OCI-LY7 (cell line): ENCODE measurements at regions not wholly inside any gene's neighbourhood (a gene's known extent, or its start where the extent isn't known, plus 50 kb on each side); places are given as distances from the start of the nearest gene placed in this dataset. TPM values are rescaled to one million over a fixed set of nuclear protein-coding genes. Genes with fewer than 3 reads are reported as not detected.

Experiments
- BruUV-seq: library from RNA; stranded (reverse); fragments of 400-500 nt; replicated peaks from 2 replicates; lab custom pipeline; 2021; lab: Mats Ljungman, UMichigan
- CTCF ChIA-PET: fragments of 300-600 bp; sonication (Branson Sonifier 250); formaldehyde crosslinking; loops from one replicate; lab custom pipeline; 2022; ENCODE audit warnings: antibody characterized with exemption; ENCODE audit not compliant: unreplicated experiment; lab: Charles Lee
- POLR2A ChIA-PET: fragments of 300-600 bp; sonication (Branson Sonifier 250); formaldehyde crosslinking; loops from one replicate; lab custom pipeline; 2022; ENCODE audit warnings: antibody characterized with exemption; lab: Charles Lee
- DNase-seq: peaks from one replicate; pipeline ENCODE4 v3.0.0-alpha.2; 2015; ENCODE audit warnings: low spot score
- H2AFZ ChIP-seq: fragments of 200-600 bp; sonication (generic), shearing (Covaris generic); 2 replicates; pipeline ENCODE4 v1.6.1; 2014; ENCODE audit warnings: mild to moderate bottlenecking, antibody characterized with exemption, low read length, moderate library complexity
- H3K27ac ChIP-seq: fragments of 200-600 bp; sonication (generic); 2 replicates; pipeline ENCODE4 v1.5.1; 2014; ENCODE audit warnings: mixed run types, low read depth, mild to moderate bottlenecking, moderate library complexity, low read length, inconsistent platforms; ENCODE audit not compliant: poor library complexity, severe bottlenecking
- H3K36me3 ChIP-seq: fragments of 200-600 bp; sonication (generic); 2 replicates; pipeline ENCODE4 v1.6.1; 2014; ENCODE audit warnings: mild to moderate bottlenecking, antibody characterized with exemption, low read length, moderate library complexity, mixed read lengths; ENCODE audit not compliant: insufficient read depth
- H3K4me1 ChIP-seq: fragments of 200-600 bp; sonication (generic); 2 replicates; pipeline ENCODE4 v1.5.1; 2014; ENCODE audit warnings: mild to moderate bottlenecking, low read length; ENCODE audit not compliant: insufficient read depth, poor library complexity, severe bottlenecking
- H3K4me2 ChIP-seq: fragments of 200-600 bp; sonication (generic); 2 replicates; pipeline ENCODE4 v1.6.1; 2014; ENCODE audit warnings: mild to moderate bottlenecking, low read length
- H3K4me3 ChIP-seq: fragments of 200-600 bp; sonication (generic); 2 replicates; pipeline ENCODE4 v1.5.1; 2014; ENCODE audit warnings: mild to moderate bottlenecking, low read depth, low read length; ENCODE audit not compliant: poor library complexity, severe bottlenecking
- H3K79me2 ChIP-seq: fragments of 200-600 bp; sonication (generic); 2 replicates; pipeline ENCODE4 v1.6.1; 2016; ENCODE audit warnings: low read depth, mild to moderate bottlenecking, low read length, moderate library complexity, mixed read lengths; ENCODE audit not compliant: insufficient read depth
- H3K9me2 ChIP-seq: fragments of 200-600 bp; sonication (generic); 2 replicates; pipeline ENCODE4 v1.6.1; 2016; ENCODE audit warnings: mild to moderate bottlenecking, low read length, mixed read lengths; ENCODE audit not compliant: insufficient read depth
- H3K9me3 ChIP-seq: fragments of 200-600 bp; sonication (generic); 2 replicates; pipeline ENCODE4 v1.6.1; 2014; ENCODE audit warnings: mild to moderate bottlenecking, mixed run types, low read length, mixed read lengths
- H4K20me1 ChIP-seq: fragments of 200-600 bp; sonication (generic); 2 replicates; pipeline ENCODE4 v1.6.1; 2014; ENCODE audit warnings: mild to moderate bottlenecking, antibody characterized with exemption, low read length, moderate library complexity, mixed read lengths; ENCODE audit not compliant: insufficient read depth
- EZH2phosphoT487 ChIP-seq: fragments of 200-600 bp; sonication (generic); IDR thresholded peaks from 2 replicates; pipeline ENCODE4 v1.6.1; 2018; ENCODE audit warnings: low read depth, borderline replicate concordance, mild to moderate bottlenecking, mixed run types, antibody characterized with exemption, low read length, moderate library complexity, mixed read lengths
- intact Hi-C: fragments of 100-400 bp; cut with micrococcal nuclease; formaldehyde crosslinking; loops from one replicate; pipeline ENCODE4 v1.10.0; 2022; ENCODE audit not compliant: unreplicated experiment
- small RNA-seq: library from RNA; depleted of rRNA; stranded (forward); fragments of <200 nt; gene quantifications from one replicate; pipeline ENCODE3, GENCODE V24; 2014
- TF ChIP-seq, protein P1 (sequence below): fragments of 200-600 bp; sonication (generic); conservative IDR thresholded peaks from 2 replicates; pipeline ENCODE4 v1.5.1; 2014; ENCODE audit warnings: mild to moderate bottlenecking, antibody characterized with exemption, low read length, moderate library complexity, mixed read lengths

GRCh38 chr5:35281613-35282012, 51.3 kb upstream of the PRLR start:
- H3K4me3 ChIP-seq: no peak overlapping the region
- no peak overlapping the region for H2AFZ ChIP-seq
- no peaks in the 10 kb centered on the region for H3K9me3 ChIP-seq
- ChIA-PET CTCF (no interaction called here), POLR2A (no interaction called here)
- no peak overlapping the region for H3K4me2 ChIP-seq
- no peaks in the 10 kb centered on the region for H3K36me3 ChIP-seq
- BruUV-seq: no TSS peak
- intact Hi-C loops: no loop called here
- H3K4me1 ChIP-seq: no peaks in the 10 kb centered on the region
- DNase-seq: no peak
- no peaks in the 10 kb centered on the region for H3K9me2 ChIP-seq
- H3K27ac ChIP-seq: no peak overlapping the region
- H3K79me2 ChIP-seq: no peaks in the 10 kb centered on the region
- no peaks in the 10 kb centered on the region for H4K20me1 ChIP-seq
- no peak for TF ChIP-seq EZH2phosphoT487
- TF ChIP-seq, protein P1, sequence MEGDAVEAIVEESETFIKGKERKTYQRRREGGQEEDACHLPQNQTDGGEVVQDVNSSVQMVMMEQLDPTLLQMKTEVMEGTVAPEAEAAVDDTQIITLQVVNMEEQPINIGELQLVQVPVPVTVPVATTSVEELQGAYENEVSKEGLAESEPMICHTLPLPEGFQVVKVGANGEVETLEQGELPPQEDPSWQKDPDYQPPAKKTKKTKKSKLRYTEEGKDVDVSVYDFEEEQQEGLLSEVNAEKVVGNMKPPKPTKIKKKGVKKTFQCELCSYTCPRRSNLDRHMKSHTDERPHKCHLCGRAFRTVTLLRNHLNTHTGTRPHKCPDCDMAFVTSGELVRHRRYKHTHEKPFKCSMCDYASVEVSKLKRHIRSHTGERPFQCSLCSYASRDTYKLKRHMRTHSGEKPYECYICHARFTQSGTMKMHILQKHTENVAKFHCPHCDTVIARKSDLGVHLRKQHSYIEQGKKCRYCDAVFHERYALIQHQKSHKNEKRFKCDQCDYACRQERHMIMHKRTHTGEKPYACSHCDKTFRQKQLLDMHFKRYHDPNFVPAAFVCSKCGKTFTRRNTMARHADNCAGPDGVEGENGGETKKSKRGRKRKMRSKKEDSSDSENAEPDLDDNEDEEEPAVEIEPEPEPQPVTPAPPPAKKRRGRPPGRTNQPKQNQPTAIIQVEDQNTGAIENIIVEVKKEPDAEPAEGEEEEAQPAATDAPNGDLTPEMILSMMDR: no peak

Small RNA genes in the stretch of these regions (small RNA-seq; reads per million reads assigned to genes)
- gene RF00012: not detected
